Trophoblast cell (in vitro differentiated cells and primary cell): ENCODE measurements at regions not wholly inside any gene's neighbourhood (a gene's known extent, or its start where the extent isn't known, plus 50 kb on each side); places are given as distances from the start of the nearest gene placed in this dataset.
"Not testable (repeated sequence)": the region's sequence is repeated elsewhere in the genome, so short reads cannot be mapped to it uniquely, and the experiment has no call there.

Experiments
- DNase-seq, 2 donors: peaks; one replicate each; pipeline ENCODE4 v3.0.0-alpha.2; 2016
- H2AFZ ChIP-seq: 2 replicates; pipeline ENCODE4 v1.6.1; 2013; ENCODE audit warnings: low read length, moderate library complexity, mild to moderate bottlenecking; ENCODE audit not compliant: insufficient read depth, poor library complexity
- H2AK5ac ChIP-seq: 2 replicates; pipeline ENCODE4 v1.6.1; 2013; ENCODE audit warnings: mild to moderate bottlenecking, low read length
- H2BK120ac ChIP-seq: 2 replicates; pipeline ENCODE4 v1.6.1; 2013; ENCODE audit warnings: low read length, mild to moderate bottlenecking, moderate library complexity; ENCODE audit not compliant: insufficient read depth, poor library complexity
- H2BK12ac ChIP-seq: 2 replicates; pipeline ENCODE4 v1.6.1; 2013; ENCODE audit warnings: mild to moderate bottlenecking, low read length, moderate library complexity
- H2BK5ac ChIP-seq: 2 replicates; pipeline ENCODE4 v1.6.1; 2013; ENCODE audit warnings: low read length, low read depth, moderate library complexity, mild to moderate bottlenecking; ENCODE audit not compliant: poor library complexity
- H3K14ac ChIP-seq: 2 replicates; pipeline ENCODE4 v1.6.1; 2013; ENCODE audit warnings: mild to moderate bottlenecking, low read length
- H3K18ac ChIP-seq: 2 replicates; pipeline ENCODE4 v1.6.1; 2013; ENCODE audit warnings: mild to moderate bottlenecking, low read length
- H3K23ac ChIP-seq: 2 replicates; pipeline ENCODE4 v1.6.1; 2013; ENCODE audit warnings: low read length
- H3K27ac ChIP-seq: 2 replicates; pipeline ENCODE4 v1.5.1; 2013; ENCODE audit warnings: low read depth, mild to moderate bottlenecking, inconsistent platforms, low read length, moderate library complexity
- H3K27me3 ChIP-seq: 2 replicates; pipeline ENCODE4 v1.6.1; 2013; ENCODE audit warnings: inconsistent platforms, mild to moderate bottlenecking, low read length, moderate library complexity; ENCODE audit not compliant: insufficient read depth
- H3K36me3 ChIP-seq, 2 experiments: 1 replicate in 1 of 2; 2 replicates in 1 of 2; pipeline ENCODE4 v1.6.1; 2013; ENCODE audit warnings: low read length in 2 of 2, mild to moderate bottlenecking in 2 of 2, moderate library complexity in 1 of 2; ENCODE audit not compliant: insufficient read depth in 2 of 2, control insufficient read depth in 1 of 2
- H3K4ac ChIP-seq: 2 replicates; pipeline ENCODE4 v1.6.1; 2013; ENCODE audit warnings: low read depth, mild to moderate bottlenecking, low read length, moderate library complexity
- H3K4me1 ChIP-seq, 2 experiments: 1 replicate in 1 of 2; 2 replicates in 1 of 2; pipeline ENCODE4 v1.6.1; 2013; ENCODE audit warnings: low read length in 2 of 2, mild to moderate bottlenecking in 2 of 2, moderate library complexity in 1 of 2; ENCODE audit not compliant: insufficient read depth in 2 of 2, control insufficient read depth in 1 of 2
- H3K4me2 ChIP-seq: 2 replicates; pipeline ENCODE4 v1.6.1; 2013; ENCODE audit warnings: inconsistent platforms, mild to moderate bottlenecking, low read length, moderate library complexity
- H3K4me3 ChIP-seq: 2 replicates; pipeline ENCODE4 v1.5.1; 2013; ENCODE audit warnings: mild to moderate bottlenecking, low read depth, low read length, inconsistent platforms
- H3K79me1 ChIP-seq: one replicate; pipeline ENCODE4 v1.6.1; 2013; ENCODE audit warnings: low read length
- H3K79me2 ChIP-seq: 2 replicates; pipeline ENCODE4 v1.6.1; 2013; ENCODE audit warnings: low read length, mild to moderate bottlenecking; ENCODE audit not compliant: control insufficient read depth, insufficient read depth, poor library complexity
- H3K9ac ChIP-seq: 2 replicates; pipeline ENCODE4 v1.6.1; 2013; ENCODE audit warnings: mild to moderate bottlenecking, low read length
- H3K9me3 ChIP-seq: 2 replicates; pipeline ENCODE4 v1.6.1; 2013; ENCODE audit warnings: low read depth, mild to moderate bottlenecking, control low read depth, inconsistent platforms, low read length; ENCODE audit not compliant: insufficient read depth
- H4K12ac ChIP-seq: 2 replicates; pipeline ENCODE4 v1.6.1; 2013; ENCODE audit warnings: low read depth, mild to moderate bottlenecking, low read length, moderate library complexity
- H4K8ac ChIP-seq: 2 replicates; pipeline ENCODE4 v1.6.1; 2013; ENCODE audit warnings: low read depth, mild to moderate bottlenecking, low read length, moderate library complexity
- H4K91ac ChIP-seq: one replicate; pipeline ENCODE4 v1.6.1; 2013; ENCODE audit warnings: low read depth, mild to moderate bottlenecking, low read length, moderate library complexity
- WGBS: extraction: QIAGEN DNeasy Blood & Tissue Kit; methylation state at CpG from one replicate; pipeline ENCODE4 v1.1.7; 2013; ENCODE audit warnings: missing lambda C conversion rate; ENCODE audit not compliant: insufficient read length, insufficient coverage; ENCODE audit errors: extremely low coverage; 5-methylcytosine and 5-hydroxymethylcytosine counted together

DNA sequence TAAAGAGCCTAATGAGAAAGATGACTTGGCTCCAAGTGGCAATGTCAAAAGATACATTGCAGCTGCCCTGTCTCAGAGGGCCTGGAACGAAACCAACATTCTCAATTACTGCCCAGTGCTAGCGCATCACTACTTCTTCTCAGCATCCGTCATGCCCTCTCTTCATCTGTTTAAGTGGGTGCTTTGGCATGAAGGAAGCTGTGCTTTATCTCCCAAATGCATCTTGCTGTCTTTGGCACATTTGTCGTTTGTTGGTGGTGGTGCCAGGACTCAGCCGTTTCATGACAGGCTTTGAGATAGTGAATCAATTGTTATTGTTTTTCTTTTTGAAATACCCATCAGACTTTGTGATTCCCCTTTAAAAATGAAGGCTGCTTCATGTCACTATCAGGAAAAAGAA, 710.8 kb downstream of the PRIM2 start:
- H3K36me3 ChIP-seq, H3K14ac ChIP-seq, H2AFZ ChIP-seq, H2BK12ac ChIP-seq, H4K12ac ChIP-seq, H3K79me2 ChIP-seq, H3K27me3 ChIP-seq, H3K79me1 ChIP-seq, H4K8ac ChIP-seq, H4K91ac ChIP-seq, H2AK5ac ChIP-seq, H2BK5ac ChIP-seq, H3K18ac ChIP-seq, H3K9me3 ChIP-seq, H3K9ac ChIP-seq, H2BK120ac ChIP-seq, H3K23ac ChIP-seq, H3K4me1 ChIP-seq, H3K27ac ChIP-seq, H3K4me3 ChIP-seq, H3K4ac ChIP-seq, H3K4me2 ChIP-seq, DNase-seq: not testable (repeated sequence)
- no CpG with 5 or more reads among the region's 5 CpGs for WGBS

DNA sequence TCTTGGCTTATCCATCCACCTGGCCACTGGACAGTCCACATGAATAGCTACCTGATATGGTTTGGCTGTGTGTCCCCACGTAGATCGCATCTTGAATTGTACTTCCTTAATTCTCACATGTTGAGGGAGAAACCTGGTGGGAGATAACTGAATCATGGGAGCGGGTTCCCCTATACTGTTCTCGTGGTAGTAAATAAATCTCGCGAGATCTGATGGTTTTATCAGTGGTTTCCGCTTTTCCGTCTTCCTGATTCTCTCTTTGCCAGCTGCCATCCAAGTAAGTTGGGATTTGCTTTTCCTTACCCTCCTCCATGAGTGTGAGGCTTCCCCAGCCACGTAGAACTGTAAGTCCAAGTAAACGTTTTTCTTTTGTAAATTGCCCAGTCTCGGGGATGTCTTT, 720.8 kb downstream of the PRIM2 start:
- H3K4me3 ChIP-seq, H3K18ac ChIP-seq, H3K23ac ChIP-seq, H3K14ac ChIP-seq, H2AFZ ChIP-seq, H3K27ac ChIP-seq, H3K36me3 ChIP-seq, H2AK5ac ChIP-seq, H2BK120ac ChIP-seq, H3K9ac ChIP-seq, DNase-seq, H3K4me1 ChIP-seq, H3K9me3 ChIP-seq, H4K8ac ChIP-seq, H3K79me2 ChIP-seq, H3K79me1 ChIP-seq, H4K12ac ChIP-seq, H3K4me2 ChIP-seq, H3K27me3 ChIP-seq, H3K4ac ChIP-seq, H4K91ac ChIP-seq, H2BK12ac ChIP-seq, H2BK5ac ChIP-seq: not testable (repeated sequence)
- WGBS = no CpG with 5 or more reads among the region's 11 CpGs

DNA sequence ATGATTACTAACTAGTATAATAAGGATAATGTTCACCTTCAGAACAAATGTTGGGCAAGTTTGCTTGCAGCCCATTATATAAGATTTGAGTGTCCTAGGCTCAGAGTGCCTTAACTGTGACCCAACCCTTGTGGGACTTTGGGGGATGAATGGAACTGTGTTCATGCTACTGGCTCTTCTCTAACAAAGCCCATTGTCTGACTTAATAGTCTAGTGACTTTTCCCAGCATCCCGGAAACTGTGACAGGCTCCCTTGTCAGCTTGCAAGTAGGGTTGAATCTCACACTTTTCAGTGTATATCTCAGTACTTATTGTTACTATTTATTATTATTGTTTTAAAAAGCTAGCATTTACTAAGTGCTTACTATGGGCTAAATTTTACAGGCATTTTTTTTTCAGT, 729.2 kb downstream of the PRIM2 start:
- H3K79me1 ChIP-seq, H3K4me3 ChIP-seq, H3K4me2 ChIP-seq, H3K18ac ChIP-seq, H2AFZ ChIP-seq, H2BK12ac ChIP-seq, H3K14ac ChIP-seq, H3K4ac ChIP-seq, H3K36me3 ChIP-seq, H3K9ac ChIP-seq, H4K12ac ChIP-seq, H3K79me2 ChIP-seq, H2AK5ac ChIP-seq, H3K9me3 ChIP-seq, H2BK5ac ChIP-seq, DNase-seq, H3K23ac ChIP-seq, H3K27me3 ChIP-seq, H4K8ac ChIP-seq, H3K4me1 ChIP-seq, H4K91ac ChIP-seq, H3K27ac ChIP-seq, H2BK120ac ChIP-seq: not testable (repeated sequence)
- WGBS = no CpG with 5 or more reads among the region's 1 CpG

DNA sequence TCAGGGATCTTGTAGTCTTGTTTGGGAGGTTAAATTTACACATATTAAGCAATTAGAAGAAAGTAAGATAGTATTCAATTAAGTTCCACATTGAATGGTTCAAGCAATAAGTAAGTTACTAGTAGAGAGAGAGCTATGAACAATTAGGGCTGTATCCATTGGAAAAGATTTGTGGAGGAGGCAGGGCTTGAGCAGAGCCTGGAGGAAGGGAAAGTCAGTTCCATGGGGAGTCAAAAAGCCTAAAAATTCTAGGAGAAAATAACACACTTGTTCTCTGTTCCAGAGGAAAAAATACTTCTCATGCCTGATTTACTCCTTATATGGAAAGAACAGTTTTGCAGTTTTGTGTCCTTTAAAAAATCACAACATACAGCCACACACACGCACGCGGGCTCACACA, 730.0 kb downstream of the PRIM2 start:
- H3K4me2 ChIP-seq = not testable (repeated sequence)

More for the DNA sequence above, 730.0 kb downstream of the PRIM2 start:
- H3K14ac ChIP-seq, H4K12ac ChIP-seq, H2BK5ac ChIP-seq, H4K91ac ChIP-seq, H2BK12ac ChIP-seq, H2AK5ac ChIP-seq, H3K4me1 ChIP-seq, H3K27ac ChIP-seq, H3K18ac ChIP-seq, H3K4me3 ChIP-seq, H3K9me3 ChIP-seq, H2AFZ ChIP-seq, H3K36me3 ChIP-seq, H3K9ac ChIP-seq, DNase-seq, H3K23ac ChIP-seq, H3K27me3 ChIP-seq, H3K79me1 ChIP-seq, H4K8ac ChIP-seq, H3K4ac ChIP-seq, H3K79me2 ChIP-seq, H2BK120ac ChIP-seq: not testable (repeated sequence)
- WGBS = no CpG with 5 or more reads among the region's 3 CpGs
